H1 (cell line): ENCODE measurements at regions not wholly inside any gene's neighbourhood (a gene's known extent, or its start where the extent isn't known, plus 50 kb on each side); places are given as distances from the start of the nearest gene placed in this dataset.

Source experiments
- CTCF ChIA-PET: fragments of 300-600 bp; sonication (Branson Sonifier 250); formaldehyde crosslinking; loops from one replicate; lab custom pipeline; 2021; ENCODE audit not compliant: partially characterized antibody; lab: Charles Lee
- POLR2A ChIA-PET: fragments of 300-600 bp; sonication (Branson Sonifier 250); formaldehyde crosslinking; loops from one replicate; lab custom pipeline; 2021; ENCODE audit warnings: inconsistent platforms; ENCODE audit not compliant: partially characterized antibody; lab: Charles Lee
- DNase-seq, 2 experiments: peaks; one replicate each; pipeline versions ENCODE4 v3.0.0 to v3.0.0-alpha.2; 2010 to 2022; ENCODE audit warnings: low spot score in 2 of 2, low read depth in 1 of 2, mixed read lengths in 1 of 2
- FAIRE-seq: peaks from 2 replicates; lab custom pipeline; 2011; peaks lifted over from hg19 to GRCh38; lab: Jason Lieb, UNC
- H2AFZ ChIP-seq: 2 replicates; pipeline ENCODE4 v1.8.1; 2012; ENCODE audit warnings: low read length, inconsistent platforms
- H2AK5ac ChIP-seq: 2 replicates; pipeline ENCODE4 v1.6.1; 2013; ENCODE audit warnings: low read depth, low read length
- H2BK120ac ChIP-seq: replicated peaks from 2 replicates; pipeline ENCODE3; 2013; ENCODE audit warnings: low read depth, low read length, inconsistent platforms
- H2BK12ac ChIP-seq: 2 replicates; pipeline ENCODE4 v1.6.1; 2013; ENCODE audit warnings: low read depth, low read length
- H2BK15ac ChIP-seq: 2 replicates; pipeline ENCODE4 v1.6.1; 2013; ENCODE audit warnings: low read length
- H2BK20ac ChIP-seq: 2 replicates; pipeline ENCODE4 v1.6.1; 2013; ENCODE audit warnings: low read length
- H2BK5ac ChIP-seq: 2 replicates; pipeline ENCODE4 v1.6.1; 2013; ENCODE audit warnings: low read depth, low read length
- H3K14ac ChIP-seq: 2 replicates; pipeline ENCODE4 v1.6.1; 2013; ENCODE audit warnings: inconsistent platforms; ENCODE audit not compliant: insufficient read length
- H3K18ac ChIP-seq: 2 replicates; pipeline ENCODE4 v1.6.1; 2013; ENCODE audit warnings: low read length; ENCODE audit errors: extremely low read depth
- H3K23ac ChIP-seq: 2 replicates; pipeline ENCODE4 v1.6.1; 2013; ENCODE audit warnings: inconsistent platforms; ENCODE audit not compliant: insufficient read length
- H3K23me2 ChIP-seq: 2 replicates; pipeline ENCODE4 v1.6.1; 2013; ENCODE audit warnings: low read depth, low read length
- H3K27ac ChIP-seq: 2 replicates; pipeline ENCODE4 v1.6.1; 2011; ENCODE audit warnings: low read depth, low read length, inconsistent platforms
- H3K27me3 ChIP-seq, 4 experiments: replicated peaks in 1 of 4; 1 replicate in 1 of 4; 2 replicates in 3 of 4; pipeline versions ENCODE4 v1.6.1 to v1.8.1; 2011 to 2013; ENCODE audit warnings: low read length in 3 of 4, mild to moderate bottlenecking in 3 of 4, inconsistent platforms in 2 of 4, mixed read lengths in 2 of 4, moderate library complexity in 1 of 4; ENCODE audit not compliant: control insufficient read depth in 3 of 4, insufficient read depth in 3 of 4; ENCODE audit errors: extremely low read depth in 1 of 4
- H3K36me3 ChIP-seq, 4 experiments: 2 replicates each; pipeline versions ENCODE4 v1.6.1 to v1.8.1; 2011 to 2013; ENCODE audit warnings: mild to moderate bottlenecking in 4 of 4, low read length in 3 of 4, moderate library complexity in 2 of 4, control low read depth in 1 of 4, inconsistent platforms in 1 of 4; ENCODE audit not compliant: insufficient read depth in 4 of 4, control insufficient read depth in 2 of 4
- H3K4ac ChIP-seq: replicated peaks from 2 replicates; pipeline ENCODE3; 2013; ENCODE audit warnings: low read length, low read depth, mixed read lengths, inconsistent platforms; ENCODE audit not compliant: insufficient read length
- H3K4me1 ChIP-seq, 4 experiments: replicated peaks in 1 of 4; 1 replicate in 1 of 4; 2 replicates in 3 of 4; pipeline versions ENCODE4 v1.6.1 to v1.8.1; 2011 to 2013; ENCODE audit warnings: low read length in 3 of 4, inconsistent platforms in 2 of 4, mixed read lengths in 1 of 4; ENCODE audit not compliant: insufficient read depth in 4 of 4, control insufficient read depth in 3 of 4
- H3K4me2 ChIP-seq, 2 experiments: 2 replicates each; pipeline versions ENCODE4 v1.6.1 to v1.8.1; 2011 to 2013; ENCODE audit warnings: low read depth in 2 of 2, low read length in 2 of 2, control low read depth in 1 of 2, inconsistent platforms in 1 of 2, mild to moderate bottlenecking in 1 of 2; ENCODE audit not compliant: insufficient read depth in 1 of 2
- H3K4me3 ChIP-seq, 4 experiments: fragments of 200-600, 300-600 bp in 1 of 4; sonication (generic), shearing (Covaris generic), sonication (Bioruptor Twin) in 1 of 4; 2 replicates each; pipeline versions ENCODE4 v1.5.1 to v1.8.1; 2011 to 2016; ENCODE audit warnings: low read length in 4 of 4, low read depth in 3 of 4, control low read depth in 2 of 4, inconsistent platforms in 2 of 4, mild to moderate bottlenecking in 2 of 4, mixed read lengths in 1 of 4, moderate library complexity in 1 of 4; ENCODE audit not compliant: insufficient read depth in 2 of 4; ENCODE audit errors: extremely low read depth in 1 of 4
- H3K56ac ChIP-seq: replicated peaks from 2 replicates; pipeline ENCODE3; 2013; ENCODE audit warnings: low read depth, mild to moderate bottlenecking, mixed read lengths, low read length, inconsistent platforms; ENCODE audit not compliant: insufficient read length
- H3K79me1 ChIP-seq: 2 replicates; pipeline ENCODE4 v1.6.1; 2013; ENCODE audit warnings: low read depth, low read length, control low read depth
- H3K79me2 ChIP-seq, 2 experiments: 2 replicates each; pipeline versions ENCODE4 v1.6.1 to v1.8.1; 2012 to 2013; ENCODE audit warnings: low read length in 2 of 2, mild to moderate bottlenecking in 2 of 2, inconsistent platforms in 1 of 2; ENCODE audit not compliant: insufficient read depth in 2 of 2, control insufficient read depth in 1 of 2
- H3K9ac ChIP-seq, 4 experiments: replicated peaks in 1 of 4; 1 replicate in 1 of 4; 2 replicates in 3 of 4; pipeline versions ENCODE4 v1.6.1 to v1.8.1; 2011 to 2013; ENCODE audit warnings: low read depth in 3 of 4, low read length in 3 of 4, control low read depth in 2 of 4, mild to moderate bottlenecking in 2 of 4, moderate library complexity in 2 of 4, inconsistent platforms in 1 of 4; ENCODE audit errors: extremely low read depth in 1 of 4
- H3K9me3 ChIP-seq, 2 experiments: 2 replicates each; pipeline versions ENCODE4 v1.6.1 to v1.8.1; 2012 to 2013; ENCODE audit warnings: mild to moderate bottlenecking in 2 of 2, moderate library complexity in 2 of 2, control low read depth in 1 of 2, inconsistent platforms in 1 of 2, low read depth in 1 of 2, low read length in 1 of 2, mixed read lengths in 1 of 2; ENCODE audit not compliant: insufficient read depth in 2 of 2
- H4K20me1 ChIP-seq, 2 experiments: replicated peaks in 1 of 2; 2 replicates each; pipeline versions ENCODE3 to v1.8.1; 2011 to 2013; ENCODE audit warnings: inconsistent platforms in 2 of 2, low read length in 2 of 2, mild to moderate bottlenecking in 1 of 2; ENCODE audit not compliant: insufficient read depth in 2 of 2, control insufficient read depth in 1 of 2
- H4K5ac ChIP-seq: 2 replicates; pipeline ENCODE4 v1.6.1; 2013; ENCODE audit warnings: low read length, low read depth, mixed read lengths, inconsistent platforms; ENCODE audit not compliant: insufficient read length
- H4K8ac ChIP-seq: 2 replicates; pipeline ENCODE4 v1.8.0; 2013; ENCODE audit warnings: mild to moderate bottlenecking, moderate library complexity, low read length, inconsistent platforms; ENCODE audit not compliant: insufficient read depth; ENCODE audit errors: extremely low read depth
- H4K91ac ChIP-seq: replicated peaks from 2 replicates; pipeline ENCODE3; 2013; ENCODE audit warnings: low read length, mixed read lengths, inconsistent platforms; ENCODE audit not compliant: insufficient read length
- CTBP2 ChIP-seq: IDR thresholded peaks from 2 replicates; pipeline ENCODE4 v1.7.0; 2011; ENCODE audit warnings: borderline replicate concordance, mild to moderate bottlenecking, moderate library complexity, mixed read lengths, low read length; ENCODE audit not compliant: insufficient read depth, insufficient read length
- GTF2F1 ChIP-seq: IDR thresholded peaks from 2 replicates; pipeline ENCODE4 v1.6.1; 2012; ENCODE audit warnings: low read depth, low read length, improper control_type of control experiment, borderline replicate concordance
- KDM4A ChIP-seq: IDR thresholded peaks from one replicate; pipeline ENCODE4 v1.7.1; 2012; ENCODE audit warnings: low read depth, mild to moderate bottlenecking, moderate library complexity, low read length, inconsistent platforms; ENCODE audit not compliant: severe bottlenecking
- NRF1 ChIP-seq: IDR thresholded peaks from 2 replicates; pipeline ENCODE4 v1.6.1; 2011; ENCODE audit warnings: mild to moderate bottlenecking, low read depth, low read length, improper control_type of control experiment
- POU5F1 ChIP-seq: IDR thresholded peaks from 2 replicates; pipeline ENCODE4 v1.6.1; 2011; ENCODE audit warnings: low read depth, mild to moderate bottlenecking, low read length, moderate library complexity
- RAD21 ChIP-seq, 2 experiments: IDR thresholded peaks in 1 of 2; conservative IDR thresholded peaks in 1 of 2; 2 replicates each; pipeline ENCODE4 v1.6.1; 2011; ENCODE audit warnings: low read depth in 2 of 2, low read length in 2 of 2, improper control_type of control experiment in 1 of 2, inconsistent platforms in 1 of 2, mild to moderate bottlenecking in 1 of 2, moderate library complexity in 1 of 2
- RFX5 ChIP-seq: IDR thresholded peaks from 2 replicates; pipeline ENCODE4 v1.6.1; 2011; ENCODE audit warnings: low read depth, low read length, improper control_type of control experiment, borderline replicate concordance
- SIN3A ChIP-seq, 2 experiments: IDR thresholded peaks in 1 of 2; conservative IDR thresholded peaks in 1 of 2; 2 replicates each; pipeline ENCODE4 v1.6.1; 2011 to 2012; ENCODE audit warnings: low read length in 2 of 2, improper control_type of control experiment in 1 of 2, low read depth in 1 of 2, mild to moderate bottlenecking in 1 of 2
- SP2 ChIP-seq: IDR thresholded peaks from 2 replicates; pipeline ENCODE4 v1.6.1; 2012; ENCODE audit warnings: mild to moderate bottlenecking, low read length, inconsistent platforms
- TAF7 ChIP-seq: optimal IDR thresholded peaks from 2 replicates; pipeline ENCODE3; 2011; ENCODE audit warnings: low read depth, mild to moderate bottlenecking, inconsistent platforms, low read length, moderate library complexity, borderline replicate concordance
- TCF12 ChIP-seq: IDR thresholded peaks from 2 replicates; pipeline ENCODE4 v1.6.1; 2011; ENCODE audit warnings: low read depth, mild to moderate bottlenecking, low read length
- TEAD4 ChIP-seq: IDR thresholded peaks from 2 replicates; pipeline ENCODE4 v1.6.1; 2012; ENCODE audit warnings: low read depth, low read length, inconsistent platforms, mixed read lengths
- ZNF274 ChIP-seq: IDR thresholded peaks from 2 replicates; pipeline ENCODE4 v1.7.0; 2012; ENCODE audit warnings: low read length, borderline replicate concordance; ENCODE audit errors: extremely low read depth
- WGBS, 2 experiments: shearing (Covaris generic) in 1 of 2; methylation state at CpG; one replicate each; pipeline versions ENCODE4 v1.1.6 to v1.1.7; 2013 to 2015; ENCODE audit warnings: low lambda C conversion rate in 2 of 2, mixed read lengths in 2 of 2, inconsistent platforms in 1 of 2, low coverage in 1 of 2, missing lambda C conversion rate in 1 of 2; ENCODE audit not compliant: insufficient replicate concordance in 2 of 2, insufficient coverage in 1 of 2, insufficient read length in 1 of 2; ENCODE audit errors: extremely low coverage in 1 of 2, missing lambda C conversion rate in 1 of 2; 5-methylcytosine and 5-hydroxymethylcytosine counted together
- TF ChIP-seq, protein P1 (sequence below): IDR thresholded peaks from 2 replicates; pipeline ENCODE4 v1.6.1; 2012; ENCODE audit warnings: inconsistent platforms

DNA sequence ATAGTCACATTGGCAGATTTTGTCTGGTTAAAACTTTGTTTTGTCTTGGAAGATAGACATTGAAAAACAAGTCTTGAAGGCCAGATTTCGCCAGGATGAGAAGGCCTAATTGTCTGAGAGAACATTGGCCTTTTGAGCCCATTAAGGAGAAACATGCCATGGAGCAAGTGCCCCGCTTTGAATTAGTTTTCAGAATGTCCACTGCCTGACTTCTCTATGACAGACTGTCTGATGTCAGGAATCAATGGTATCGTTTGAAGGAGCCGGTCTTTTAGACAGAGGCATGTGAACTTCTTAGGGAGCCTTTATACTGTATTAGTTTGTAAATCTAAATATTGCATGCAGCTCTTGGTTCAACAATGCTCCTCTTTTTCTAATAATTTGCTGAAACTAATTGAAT, 155.9 kb downstream of the DLEU7 start:
- H3K23me2 ChIP-seq: no peaks in the 10 kb centered on the region
- H2AK5ac ChIP-seq: no peak overlapping the region
- H2BK120ac ChIP-seq: no peak overlapping the region
- no peaks in the 10 kb centered on the region for H4K20me1 ChIP-seq
- 93% methylated on average over 4 of the region's 4 CpGs; no CpG with 5 or more reads in 1 of the 2 experiments for WGBS, 2 experiments
- H3K14ac ChIP-seq: no peak overlapping the region
- no peaks in the 10 kb centered on the region; a peak in 1 of 7 replicates for H3K4me1 ChIP-seq
- H3K18ac ChIP-seq: no peak overlapping the region
- no peak overlapping the region for H2BK20ac ChIP-seq
- H3K36me3 ChIP-seq: no peaks in the 10 kb centered on the region
- H3K4ac ChIP-seq: no peak overlapping the region
- H3K27ac ChIP-seq: no peak overlapping the region
- H3K79me1 ChIP-seq: no peaks in the 10 kb centered on the region
- H2BK12ac ChIP-seq: no peak overlapping the region
- no peak overlapping the region for H3K56ac ChIP-seq
- no peak overlapping the region for H3K4me3 ChIP-seq
- H3K9ac ChIP-seq: no peak overlapping the region
- no peak overlapping the region for H3K23ac ChIP-seq
- ChIA-PET POLR2A (no interaction called here), CTCF (no interaction called here)
- H2BK5ac ChIP-seq: no peak overlapping the region
- no peak overlapping the region for H3K4me2 ChIP-seq
- H3K79me2 ChIP-seq: no peaks in the 10 kb centered on the region
- no peak overlapping the region for H4K8ac ChIP-seq
- DNase-seq (no peak), FAIRE-seq (no peak)
- no peak overlapping the region for H2AFZ ChIP-seq
- H2BK15ac ChIP-seq: no peak overlapping the region
- H4K91ac ChIP-seq: no peak overlapping the region
- H3K27me3 ChIP-seq: no peaks in the 10 kb centered on the region
- H4K5ac ChIP-seq: no peak overlapping the region
- H3K9me3 ChIP-seq: 0 out of 4 replicates have a peak, but pooled peaks cover 0 to under 1% of the 10 kb centered on the region in 2 experiments
- no peak for TF ChIP-seq RFX5
- TF ChIP-seq TCF12: no peak
- no peak for TF ChIP-seq POU5F1
- no peak for TF ChIP-seq KDM4A
- no peak for TF ChIP-seq TEAD4
- TF ChIP-seq, protein P1, sequence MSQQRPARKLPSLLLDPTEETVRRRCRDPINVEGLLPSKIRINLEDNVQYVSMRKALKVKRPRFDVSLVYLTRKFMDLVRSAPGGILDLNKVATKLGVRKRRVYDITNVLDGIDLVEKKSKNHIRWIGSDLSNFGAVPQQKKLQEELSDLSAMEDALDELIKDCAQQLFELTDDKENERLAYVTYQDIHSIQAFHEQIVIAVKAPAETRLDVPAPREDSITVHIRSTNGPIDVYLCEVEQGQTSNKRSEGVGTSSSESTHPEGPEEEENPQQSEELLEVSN: no peak
- no peak for TF ChIP-seq SIN3A (conservative IDR thresholded peaks at IDR 0.05 in 1 of 2, IDR thresholded peaks at IDR 0.05 in 1 of 2; ENCODE audit: low read depth in 1 of 2, low read length in 2 of 2)
- TF ChIP-seq ZNF274: no peak
- TF ChIP-seq CTBP2: no peak
- no peak for TF ChIP-seq SP2
- TF ChIP-seq NRF1: no peak
- no peak for TF ChIP-seq GTF2F1
- no peak for TF ChIP-seq RAD21 (IDR thresholded peaks at IDR 0.05 in 1 of 2, conservative IDR thresholded peaks at IDR 0.05 in 1 of 2; ENCODE audit: low read depth in 2 of 2, low read length in 2 of 2)
- TF ChIP-seq TAF7: no peak
